M059J (cell line): ENCODE measurements at regions not wholly inside any gene's neighbourhood (a gene's known extent, or its start where the extent isn't known, plus 50 kb on each side); places are given as distances from the start of the nearest gene placed in this dataset.
"Not testable (repeated sequence)": the region's sequence is repeated elsewhere in the genome, so short reads cannot be mapped to it uniquely, and the experiment has no call there.

Source experiments
- DNase-seq: peaks from one replicate; pipeline ENCODE4 v3.0.0-alpha.2; 2012; ENCODE audit warnings: low read depth

- DNase-seq: no peak
These were observed 90.1 kb upstream of the NEDD4L start for GRCh38 chr18:57953883-57954282.

- DNase-seq: peak; percentile 20
These were observed 91.8 kb upstream of the NEDD4L start for GRCh38 chr18:57951999-57952774.

GRCh38 chr18:57951117-57951796 is 92.8 kb upstream of the NEDD4L start:
- DNase-seq: no peak

- DNase-seq: peak; percentile 50
These were observed 93.5 kb upstream of the NEDD4L start for GRCh38 chr18:57950542-57950941.

- not testable (repeated sequence) for DNase-seq
These were observed 94.7 kb upstream of the NEDD4L start for GRCh38 chr18:57949335-57949734.

GRCh38 chr18:57947117-57947516 is 96.9 kb upstream of the NEDD4L start:
- no peak for DNase-seq

GRCh38 chr18:57943723-57944122 is 100.3 kb upstream of the NEDD4L start:
- DNase-seq: peak; percentile 69

GRCh38 chr18:57942493-57942892 is 101.5 kb upstream of the NEDD4L start:
- no peak for DNase-seq

GRCh38 chr18:57941841-57942489 is 102.1 kb upstream of the NEDD4L start:
- no peak for DNase-seq

- DNase-seq: no peak
These were observed 103.8 kb upstream of the NEDD4L start for GRCh38 chr18:57940166-57940660.

- not testable (repeated sequence) for DNase-seq
These were observed 109.7 kb upstream of the NEDD4L start for GRCh38 chr18:57934375-57934774.

- DNase-seq: no peak
These were observed 113.0 kb upstream of the NEDD4L start for GRCh38 chr18:57931038-57931437.

- no peak for DNase-seq
These were observed 113.5 kb upstream of the NEDD4L start for GRCh38 chr18:57930476-57930875.

GRCh38 chr18:57929922-57930321 is 114.1 kb upstream of the NEDD4L start:
- DNase-seq: no peak

- no peak for DNase-seq
These were observed 115.6 kb upstream of the NEDD4L start for GRCh38 chr18:57928466-57928865.

- DNase-seq: no peak
These were observed 116.5 kb upstream of the NEDD4L start for GRCh38 chr18:57927511-57927910.

GRCh38 chr18:57925706-57926105 is 118.3 kb upstream of the NEDD4L start:
- DNase-seq: peak; percentile 76

- no peak for DNase-seq
These were observed 120.4 kb upstream of the NEDD4L start for GRCh38 chr18:57923611-57924010.

GRCh38 chr18:57922885-57923284 is 119.8 kb upstream of the ATP8B1 start:
- no peak for DNase-seq

GRCh38 chr18:57921708-57922107 is 118.6 kb upstream of the ATP8B1 start:
- peak; percentile 52 for DNase-seq

- DNase-seq: no peak
These were observed 116.9 kb upstream of the ATP8B1 start for GRCh38 chr18:57920036-57920435.

- no peak for DNase-seq
These were observed 115.5 kb upstream of the ATP8B1 start for GRCh38 chr18:57918601-57919000.

- DNase-seq: no peak
These were observed 113.6 kb upstream of the ATP8B1 start for GRCh38 chr18:57916684-57917083.
